GM13976 (cell line): ENCODE measurements at regions not wholly inside any gene's neighbourhood (a gene's known extent, or its start where the extent isn't known, plus 50 kb on each side); places are given as distances from the start of the nearest gene placed in this dataset.

Experiments
- DNase-seq: peaks from one replicate; pipeline ENCODE4 v3.0.0; 2012; ENCODE audit warnings: low spot score
- CTCF ChIP-seq: IDR thresholded peaks from 2 replicates; pipeline ENCODE4 v1.5.1; 2012; ENCODE audit warnings: borderline replicate concordance, mild to moderate bottlenecking; ENCODE audit not compliant: insufficient read depth; ENCODE audit errors: extremely low read depth, missing control alignments, control extremely low read depth
- in situ Hi-C: fragments of 300-500 bp; cut with MboI; formaldehyde crosslinking; loops from one replicate; pipeline ENCODE4 v1.12.0; 2022; ENCODE audit warnings: low sequenced_read_pairs, mixed read lengths, inconsistent platforms; ENCODE audit not compliant: unreplicated experiment

GRCh38 chr3:170719300-170719699, 133.4 kb upstream of the SLC7A14 start:
- in situ Hi-C loops = no loop called here
- DNase-seq = no peak
- no peak for TF ChIP-seq CTCF

- in situ Hi-C loops = no loop called here
- DNase-seq = no peak
- no peak for TF ChIP-seq CTCF
Observed at GRCh38 chr3:170718848-170719247, 133.0 kb upstream of the SLC7A14 start.

- no peak for TF ChIP-seq CTCF
- no peak for DNase-seq
- in situ Hi-C loops = no loop called here
Observed at GRCh38 chr3:170717410-170718402, 131.8 kb upstream of the SLC7A14 start.

- in situ Hi-C loops = no loop called here
- no peak for TF ChIP-seq CTCF
- no peak for DNase-seq
Observed at GRCh38 chr3:170716172-170716805, 130.4 kb upstream of the SLC7A14 start.

- in situ Hi-C loops = no loop called here
- DNase-seq = no peak
- no peak for TF ChIP-seq CTCF
Observed at GRCh38 chr3:170714562-170715535, 129.0 kb upstream of the SLC7A14 start.

GRCh38 chr3:170714122-170714521, 128.2 kb upstream of the SLC7A14 start:
- in situ Hi-C loops = no loop called here
- DNase-seq = no peak
- TF ChIP-seq CTCF = no peak
